Nephron progenitor cell (in vitro differentiated cells): ENCODE measurements at regions not wholly inside any gene's neighbourhood (a gene's known extent, or its start where the extent isn't known, plus 50 kb on each side); places are given as distances from the start of the nearest gene placed in this dataset.

Source experiments
- DNase-seq: peaks from one replicate; pipeline ENCODE4 v3.0.0; 2021
- H3K27ac Mint-ChIP-seq: 2 replicates; pipeline ENCODE4 v1.8.0; 2021; ENCODE audit warnings: mild to moderate bottlenecking, moderate library complexity, mixed read lengths
- H3K27me3 Mint-ChIP-seq: 2 replicates; pipeline ENCODE4 v1.8.0; 2021; ENCODE audit warnings: mild to moderate bottlenecking, low read depth, mixed read lengths; ENCODE audit not compliant: poor library complexity
- H3K36me3 Mint-ChIP-seq: 2 replicates; pipeline ENCODE4 v1.8.0; 2021; ENCODE audit warnings: low read depth, mixed read lengths
- H3K4me1 Mint-ChIP-seq: 2 replicates; pipeline ENCODE4 v1.8.0; 2021; ENCODE audit warnings: mixed read lengths
- H3K4me3 Mint-ChIP-seq: 2 replicates; pipeline ENCODE4 v1.8.0; 2021; ENCODE audit warnings: mild to moderate bottlenecking, moderate library complexity, mixed read lengths
- H3K9me3 Mint-ChIP-seq: 2 replicates; pipeline ENCODE4 v1.8.0; 2021; ENCODE audit warnings: mild to moderate bottlenecking, moderate library complexity, mixed read lengths
- CTCF ChIP-seq: fragments of 200-600 bp; sonication (generic); IDR thresholded peaks from 2 replicates; pipeline ENCODE4 v1.5.0; 2021; ENCODE audit warnings: antibody characterized with exemption

GRCh38 chr1:184214128-184214527 lies 162.6 kb downstream of the TSEN15 start:
- no peak for DNase-seq
- H3K4me1 Mint-ChIP-seq, result peaks cover 46% of the 10 kb centered on the region
- no peak overlapping the region for H3K4me3 Mint-ChIP-seq
- no peaks in the 10 kb centered on the region for H3K36me3 Mint-ChIP-seq
- H3K9me3 Mint-ChIP-seq, result no peaks in the 10 kb centered on the region
- TF ChIP-seq CTCF, result no peak
- no peak overlapping the region for H3K27ac Mint-ChIP-seq
- H3K27me3 Mint-ChIP-seq, result peaks cover 9% of the 10 kb centered on the region

GRCh38 chr1:184215274-184215925 lies 163.9 kb downstream of the TSEN15 start:
- Mint-ChIP-seq H3K36me3 (no peaks in the 10 kb centered on the region), H3K9me3 (no peaks in the 10 kb centered on the region), H3K27ac (no peak overlapping the region), H3K4me3 (no peak overlapping the region), H3K27me3 (peaks cover 9% of the 10 kb centered on the region), H3K4me1 (peaks cover 44% of the 10 kb centered on the region)
- no peak for TF ChIP-seq CTCF
- DNase-seq, result no peak

- H3K4me1 Mint-ChIP-seq, result peaks cover 32% of the 10 kb centered on the region
- no peak for DNase-seq
- H3K36me3 Mint-ChIP-seq, result no peaks in the 10 kb centered on the region
- no peak overlapping the region for H3K4me3 Mint-ChIP-seq
- no peak for TF ChIP-seq CTCF
- H3K27ac Mint-ChIP-seq, result no peak overlapping the region
- no peaks in the 10 kb centered on the region for H3K9me3 Mint-ChIP-seq
- H3K27me3 Mint-ChIP-seq, result peaks cover 10% of the 10 kb centered on the region
These were observed 167.0 kb downstream of the TSEN15 start for GRCh38 chr1:184218458-184219075.

GRCh38 chr1:184219414-184219813 lies 167.4 kb upstream of the C1orf21 start:
- DNase-seq, result no peak
- H3K9me3 Mint-ChIP-seq, result no peaks in the 10 kb centered on the region
- H3K27me3 Mint-ChIP-seq, result peaks cover 17% of the 10 kb centered on the region
- no peak overlapping the region for H3K27ac Mint-ChIP-seq
- H3K36me3 Mint-ChIP-seq, result no peaks in the 10 kb centered on the region
- no peak for TF ChIP-seq CTCF
- no peak overlapping the region for H3K4me3 Mint-ChIP-seq
- H3K4me1 Mint-ChIP-seq, result peaks cover 27% of the 10 kb centered on the region

- Mint-ChIP-seq H3K27me3 (peaks cover 20% of the 10 kb centered on the region), H3K36me3 (no peaks in the 10 kb centered on the region), H3K4me1 (peaks cover 25% of the 10 kb centered on the region), H3K27ac (no peak overlapping the region), H3K9me3 (no peaks in the 10 kb centered on the region), H3K4me3 (no peak overlapping the region)
- TF ChIP-seq CTCF, result no peak
- no peak for DNase-seq
These were observed 166.9 kb upstream of the C1orf21 start for GRCh38 chr1:184219883-184220282.

- Mint-ChIP-seq H3K9me3 (no peaks in the 10 kb centered on the region), H3K27me3 (peaks cover 17% of the 10 kb centered on the region), H3K27ac (no peak overlapping the region), H3K36me3 (no peaks in the 10 kb centered on the region), H3K4me3 (no peak overlapping the region), H3K4me1 (peaks cover 16% of the 10 kb centered on the region)
- no peak for TF ChIP-seq CTCF
- no peak for DNase-seq
These were observed 165.7 kb upstream of the C1orf21 start for GRCh38 chr1:184221087-184221486.
